ENCODE measurements at regions not wholly inside any gene's neighbourhood (a gene's known extent, or its start where the extent isn't known, plus 50 kb on each side); places are given as distances from the start of the nearest gene placed in this dataset.
A peak's percentile ranks its signal among the peaks of the same experiment; 100 is the strongest.

GRCh38 chr12:89181271-89181920 is 170.9 kb downstream of the DUSP6 start:
- no peak for DNase-seq

- no peak for DNase-seq
Observed at GRCh38 chr12:89180496-89180895, 171.8 kb downstream of the DUSP6 start.

GRCh38 chr12:89179983-89180382 is 172.3 kb downstream of the DUSP6 start:
- no peak for DNase-seq

- DNase-seq, result no peak
Observed at GRCh38 chr12:89179245-89179644, 173.1 kb downstream of the DUSP6 start.

GRCh38 chr12:89177802-89178395 is 174.4 kb downstream of the DUSP6 start:
- DNase-seq, result no peak

- DNase-seq, result no peak
Observed at GRCh38 chr12:89176676-89177075, 175.6 kb downstream of the DUSP6 start.

- DNase-seq, result no peak
Observed at GRCh38 chr12:89173678-89174077, 178.6 kb downstream of the DUSP6 start.

GRCh38 chr12:89173096-89173495 is 179.2 kb downstream of the DUSP6 start:
- DNase-seq, result no peak

GRCh38 chr12:89172224-89172623 is 180.1 kb downstream of the DUSP6 start:
- no peak for DNase-seq

GRCh38 chr12:89169321-89169720 is 183.0 kb downstream of the DUSP6 start:
- no peak for DNase-seq

- DNase-seq, result no peak
Observed at GRCh38 chr12:89167986-89168385, 184.3 kb downstream of the DUSP6 start.

- no peak for DNase-seq
Observed at GRCh38 chr12:89166525-89166934, 185.8 kb downstream of the DUSP6 start.

GRCh38 chr12:89166121-89166520 is 186.2 kb downstream of the DUSP6 start:
- no peak for DNase-seq

- no peak for DNase-seq
Observed at GRCh38 chr12:89165703-89166102, 186.6 kb downstream of the DUSP6 start.

GRCh38 chr12:89163918-89164317 is 188.4 kb downstream of the DUSP6 start:
- DNase-seq, result no peak

- DNase-seq, result peak; percentile 81
Observed at GRCh38 chr12:89162589-89163261, 189.6 kb downstream of the DUSP6 start.

GRCh38 chr12:89161557-89161956 is 190.7 kb downstream of the DUSP6 start:
- no peak for DNase-seq

GRCh38 chr12:89160716-89161123 is 191.6 kb downstream of the DUSP6 start:
- DNase-seq, result peak; percentile 68

- no peak for DNase-seq
Observed at GRCh38 chr12:89157413-89157812, 194.9 kb downstream of the DUSP6 start.

GRCh38 chr12:89156862-89157262 is 195.4 kb downstream of the DUSP6 start:
- DNase-seq, result no peak

- DNase-seq, result no peak
Observed at GRCh38 chr12:89156340-89156739, 196.0 kb downstream of the DUSP6 start.

GRCh38 chr12:89155826-89156225 is 196.5 kb downstream of the DUSP6 start:
- no peak for DNase-seq

GRCh38 chr12:89154743-89155499 is 197.4 kb downstream of the DUSP6 start:
- no peak for DNase-seq

- DNase-seq, result no peak
Observed at GRCh38 chr12:89153341-89153740, 199.0 kb downstream of the DUSP6 start.
